Mesenchymal stem cell (in vitro differentiated cells and primary cell): ENCODE measurements at regions not wholly inside any gene's neighbourhood (a gene's known extent, or its start where the extent isn't known, plus 50 kb on each side); places are given as distances from the start of the nearest gene placed in this dataset.

Experiments used
- DNase-seq: peaks from one replicate; pipeline ENCODE4 v3.0.0-alpha.2; 2013
- H2AFZ ChIP-seq: one replicate; pipeline ENCODE4 v1.6.1; 2013; ENCODE audit warnings: low read depth, mild to moderate bottlenecking, control low read depth, inconsistent platforms, low read length, moderate library complexity
- H2AK5ac ChIP-seq: 2 replicates; pipeline ENCODE4 v1.6.1; 2013; ENCODE audit warnings: low read length, moderate library complexity, mild to moderate bottlenecking, inconsistent platforms; ENCODE audit not compliant: severe bottlenecking
- H2BK120ac ChIP-seq: one replicate; pipeline ENCODE4 v1.6.1; 2013; ENCODE audit warnings: low read depth, mild to moderate bottlenecking, inconsistent platforms, low read length, moderate library complexity
- H2BK12ac ChIP-seq, 2 experiments: one replicate each; pipeline ENCODE4 v1.6.1; 2013; ENCODE audit warnings: inconsistent platforms in 2 of 2, low read length in 2 of 2, mild to moderate bottlenecking in 2 of 2, moderate library complexity in 2 of 2, control low read depth in 1 of 2
- H2BK15ac ChIP-seq: one replicate; pipeline ENCODE4 v1.6.1; 2013; ENCODE audit warnings: mild to moderate bottlenecking, low read depth, inconsistent platforms; ENCODE audit not compliant: poor library complexity, severe bottlenecking
- H2BK5ac ChIP-seq: 2 replicates; pipeline ENCODE4 v1.6.1; 2013; ENCODE audit warnings: low read depth, mild to moderate bottlenecking, low read length, control low read depth, inconsistent platforms; ENCODE audit not compliant: poor library complexity, severe bottlenecking
- H3K14ac ChIP-seq, 2 experiments: one replicate each; pipeline ENCODE4 v1.6.1; 2013; ENCODE audit warnings: inconsistent platforms in 2 of 2, low read length in 2 of 2, control low read depth in 1 of 2, mild to moderate bottlenecking in 1 of 2, moderate library complexity in 1 of 2
- H3K18ac ChIP-seq, 2 experiments: one replicate each; pipeline ENCODE4 v1.6.1; 2013; ENCODE audit warnings: inconsistent platforms in 2 of 2, low read length in 2 of 2, control low read depth in 1 of 2, low read depth in 1 of 2, mild to moderate bottlenecking in 1 of 2
- H3K23ac ChIP-seq, 2 experiments: one replicate each; pipeline ENCODE4 v1.6.1; 2013; ENCODE audit warnings: inconsistent platforms in 2 of 2, low read length in 2 of 2, mild to moderate bottlenecking in 2 of 2, moderate library complexity in 2 of 2, control low read depth in 1 of 2
- H3K27ac ChIP-seq: 2 replicates; pipeline ENCODE4 v1.5.1; 2013; ENCODE audit warnings: mild to moderate bottlenecking, moderate library complexity, low read length, control low read depth, inconsistent platforms; ENCODE audit not compliant: poor library complexity, severe bottlenecking
- H3K27me3 ChIP-seq, 2 experiments: 2 replicates each; pipeline versions ENCODE4 v1.6.1 to v1.7.0; 2013; ENCODE audit warnings: low read length in 2 of 2, mild to moderate bottlenecking in 2 of 2, moderate library complexity in 2 of 2, control low read depth in 1 of 2, inconsistent platforms in 1 of 2; ENCODE audit not compliant: control insufficient read depth in 1 of 2, insufficient read depth in 1 of 2
- H3K36me3 ChIP-seq, 2 experiments: 2 replicates each; pipeline versions ENCODE4 v1.6.1 to v1.7.0; 2013; ENCODE audit warnings: low read length in 2 of 2, control low read depth in 1 of 2, inconsistent platforms in 1 of 2, low read depth in 1 of 2, mild to moderate bottlenecking in 1 of 2; ENCODE audit not compliant: insufficient read depth in 2 of 2, control insufficient read depth in 1 of 2
- H3K4ac ChIP-seq, 2 experiments: one replicate each; pipeline ENCODE4 v1.6.1; 2013; ENCODE audit warnings: inconsistent platforms in 2 of 2, low read length in 2 of 2, mild to moderate bottlenecking in 2 of 2, moderate library complexity in 2 of 2, control low read depth in 1 of 2, low read depth in 1 of 2
- H3K4me1 ChIP-seq: 2 replicates; pipeline ENCODE4 v1.6.1; 2013; ENCODE audit warnings: low read depth, low read length, control low read depth; ENCODE audit not compliant: control insufficient read depth, insufficient read depth
- H3K4me2 ChIP-seq: 2 replicates; pipeline ENCODE4 v1.6.1; 2013; ENCODE audit warnings: low read length, mild to moderate bottlenecking, inconsistent platforms; ENCODE audit not compliant: poor library complexity, severe bottlenecking
- H3K4me3 ChIP-seq, 2 experiments: 2 replicates each; pipeline versions ENCODE4 v1.5.1 to v1.7.0; 2013; ENCODE audit warnings: low read length in 2 of 2, mild to moderate bottlenecking in 2 of 2, control low read depth in 1 of 2, low read depth in 1 of 2; ENCODE audit not compliant: insufficient read depth in 1 of 2
- H3K79me1 ChIP-seq: replicated peaks from 2 replicates; pipeline ENCODE4 v1.6.1; 2013; ENCODE audit warnings: mild to moderate bottlenecking, control low read depth, low read length, inconsistent platforms; ENCODE audit not compliant: poor library complexity, severe bottlenecking
- H3K9ac ChIP-seq: 2 replicates; pipeline ENCODE4 v1.7.0; 2013; ENCODE audit warnings: mild to moderate bottlenecking, low read length, moderate library complexity
- H3K9me3 ChIP-seq: 2 replicates; pipeline ENCODE4 v1.7.0; 2013; ENCODE audit warnings: mild to moderate bottlenecking, low read length; ENCODE audit not compliant: control insufficient read depth
- H4K8ac ChIP-seq: one replicate; pipeline ENCODE4 v1.6.1; 2013; ENCODE audit warnings: inconsistent platforms, mild to moderate bottlenecking, low read length, moderate library complexity
- H4K91ac ChIP-seq: one replicate; pipeline ENCODE4 v1.6.1; 2013; ENCODE audit warnings: mild to moderate bottlenecking, low read length, inconsistent platforms
- WGBS: methylation state at CpG from one replicate; pipeline ENCODE4 v1.1.7; 2013; ENCODE audit warnings: mixed read lengths; 5-methylcytosine and 5-hydroxymethylcytosine counted together

DNA sequence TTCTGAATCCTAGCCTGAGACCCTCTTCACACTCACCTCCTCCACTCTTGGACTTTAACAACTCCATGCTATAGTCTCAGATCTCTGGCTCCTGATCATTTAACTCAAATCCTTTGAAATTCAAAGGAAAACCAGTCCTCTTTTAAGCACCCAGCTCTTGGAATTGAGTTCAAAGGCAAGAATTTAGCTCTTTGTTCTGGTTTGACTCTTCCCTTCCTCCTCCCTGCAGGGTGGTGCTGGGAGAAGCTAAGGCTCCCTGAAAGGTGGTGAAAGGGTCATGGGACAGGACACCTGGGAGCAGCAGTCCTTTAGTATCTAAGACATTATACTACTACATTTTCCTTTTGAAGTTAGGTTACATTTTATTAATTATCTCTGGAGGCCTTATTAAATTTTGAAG is 259.4 kb downstream of the CCSER2 start:
- Histone ChIP-seq H3K4me1 (peaks cover 2% of the 10 kb centered on the region), H3K27ac (no peak overlapping the region), H2AFZ (no peak overlapping the region), H3K14ac (no peak overlapping the region), H3K18ac (no peak overlapping the region), H4K91ac (no peak overlapping the region), H3K36me3 (no peaks in the 10 kb centered on the region), H2BK5ac (no peak overlapping the region), H3K4me2 (no peak overlapping the region), H2BK15ac (no peak overlapping the region), H4K8ac (no peak overlapping the region), H3K9me3 (no peaks in the 10 kb centered on the region), H3K27me3 (no peaks in the 10 kb centered on the region), H3K9ac (no peak overlapping the region), H3K4me3 (no peak overlapping the region), H3K23ac (no peak overlapping the region), H3K79me1 (no peaks in the 10 kb centered on the region), H2BK12ac (no peak overlapping the region), H2AK5ac (no peak overlapping the region), H2BK120ac (no peak overlapping the region), H3K4ac (no peak overlapping the region)
- no peak for DNase-seq

DNA sequence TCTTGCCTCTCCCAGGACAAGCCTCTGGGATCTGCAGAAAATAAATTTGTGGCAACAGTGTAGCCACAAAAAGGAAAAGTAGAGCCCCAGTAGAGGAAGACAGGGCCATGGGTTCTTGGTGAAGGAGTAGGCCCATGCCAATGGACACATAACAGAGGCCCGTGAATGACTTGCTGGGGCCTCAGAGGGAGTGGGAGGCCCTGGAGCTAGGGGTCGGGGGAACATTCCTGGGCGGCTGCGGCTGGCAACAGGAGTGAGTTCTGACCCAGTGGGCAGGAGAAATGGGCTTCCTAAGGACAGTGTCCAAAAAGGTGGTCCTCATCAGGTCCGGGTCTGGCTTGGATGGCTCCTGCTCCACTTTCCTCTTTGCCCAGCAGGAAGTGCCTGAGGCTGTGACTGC is 260.0 kb downstream of the CCSER2 start:
- Histone ChIP-seq H2BK12ac (no peak overlapping the region), H3K27ac (no peak overlapping the region), H2BK5ac (no peak overlapping the region), H3K9me3 (no peaks in the 10 kb centered on the region), H2AK5ac (no peak overlapping the region), H2BK120ac (no peak overlapping the region), H3K4me2 (no peak overlapping the region), H3K18ac (no peak overlapping the region), H3K23ac (no peak overlapping the region), H3K4me1 (peaks cover 2% of the 10 kb centered on the region), H2BK15ac (no peak overlapping the region), H3K79me1 (no peaks in the 10 kb centered on the region), H3K27me3 (no peaks in the 10 kb centered on the region), H3K36me3 (no peaks in the 10 kb centered on the region), H3K4me3 (no peak overlapping the region), H3K4ac (no peak overlapping the region), H4K8ac (no peak overlapping the region), H2AFZ (no peak overlapping the region), H3K9ac (no peak overlapping the region), H3K14ac (no peak overlapping the region), H4K91ac (no peak overlapping the region)
- DNase-seq = no peak
- WGBS = 75% methylated on average over 5 of the region's 5 CpGs

DNA sequence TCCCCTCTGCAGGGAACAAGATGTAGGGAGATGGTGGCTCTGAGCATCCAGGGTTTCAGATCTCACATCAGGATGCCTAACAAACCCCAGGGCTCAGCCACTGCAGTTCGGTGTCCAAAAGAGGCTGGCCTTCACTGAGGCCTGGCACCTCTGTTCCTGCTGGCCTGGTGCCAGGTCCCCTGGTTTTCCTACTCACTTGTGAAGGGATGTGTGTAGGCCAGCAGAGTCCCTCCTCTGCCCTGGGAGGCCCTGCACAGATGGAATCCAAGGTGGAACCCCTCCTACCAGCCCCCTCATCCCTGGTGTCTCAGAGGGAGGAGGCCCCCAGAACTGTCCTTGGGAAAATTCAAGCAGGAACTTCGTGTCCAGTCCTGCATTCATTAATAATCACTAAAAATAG is 260.6 kb downstream of the CCSER2 start:
- Histone ChIP-seq H3K18ac (no peak overlapping the region), H3K4me1 (peaks cover 2% of the 10 kb centered on the region), H3K27me3 (no peaks in the 10 kb centered on the region), H3K14ac (no peak overlapping the region), H3K9me3 (no peaks in the 10 kb centered on the region), H3K4me3 (no peak overlapping the region), H2BK120ac (no peak overlapping the region), H3K4ac (no peak overlapping the region), H2BK15ac (no peak overlapping the region), H3K27ac (no peak overlapping the region), H2BK5ac (no peak overlapping the region), H2AFZ (no peak overlapping the region), H3K4me2 (no peak overlapping the region), H2AK5ac (no peak overlapping the region), H4K91ac (no peak overlapping the region), H3K36me3 (no peaks in the 10 kb centered on the region), H3K23ac (no peak overlapping the region), H3K9ac (no peak overlapping the region), H3K79me1 (no peaks in the 10 kb centered on the region), H4K8ac (no peak overlapping the region), H2BK12ac (no peak overlapping the region)
- 25% methylated on average over 2 of the region's 2 CpGs for WGBS
- DNase-seq = no peak

DNA sequence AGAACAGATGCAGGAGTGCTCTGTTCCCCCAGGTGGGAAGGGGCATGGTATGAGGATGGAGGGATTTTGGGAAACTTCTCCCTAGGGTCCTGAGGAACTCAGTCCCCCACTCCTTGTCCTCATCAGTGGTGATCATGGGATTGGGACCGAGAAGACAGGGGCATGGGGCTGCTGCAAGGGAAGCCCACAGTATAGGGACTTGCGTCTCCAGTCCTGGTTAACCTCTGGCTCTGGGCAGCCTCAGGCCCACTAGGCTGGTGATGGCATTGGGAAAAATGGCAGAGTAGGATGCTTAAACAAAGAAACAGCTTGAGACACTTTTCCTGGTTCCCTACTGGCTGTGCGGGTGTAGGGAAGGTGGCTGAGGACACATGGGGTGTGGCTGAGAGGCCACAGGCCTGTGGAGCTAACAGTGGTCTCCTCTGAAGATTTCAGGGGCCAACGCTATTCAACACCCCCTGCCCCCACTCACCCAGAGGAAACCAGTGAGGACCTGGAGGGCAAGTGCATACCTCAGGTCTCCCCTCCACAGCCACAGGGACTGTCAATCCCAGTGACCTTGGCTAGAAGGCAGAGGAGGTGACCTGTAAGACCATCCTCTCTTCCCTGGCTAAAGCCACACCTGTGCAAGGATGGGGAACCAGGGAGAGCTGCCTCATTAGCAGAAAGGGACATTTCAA is 261.3 kb downstream of the CCSER2 start:
- H2BK15ac ChIP-seq = no peak overlapping the region
- H3K18ac ChIP-seq = no peak overlapping the region
- H3K36me3 ChIP-seq = no peaks in the 10 kb centered on the region
- H2AK5ac ChIP-seq = no peak overlapping the region
- no peak overlapping the region for H2BK12ac ChIP-seq
- no peak overlapping the region for H2BK120ac ChIP-seq
- H4K91ac ChIP-seq = no peak overlapping the region
- DNase-seq = no peak
- H2BK5ac ChIP-seq = no peak overlapping the region
- H3K23ac ChIP-seq = no peak overlapping the region
- H4K8ac ChIP-seq = no peak overlapping the region
- no peaks in the 10 kb centered on the region for H3K9me3 ChIP-seq
- peaks cover 2% of the 10 kb centered on the region for H3K4me1 ChIP-seq
- no peak overlapping the region for H3K4me2 ChIP-seq
- H3K27ac ChIP-seq = no peak overlapping the region
- no peak overlapping the region for H3K14ac ChIP-seq
- H3K9ac ChIP-seq = no peak overlapping the region
- WGBS = 83% methylated on average over 4 of the region's 4 CpGs
- H3K4ac ChIP-seq = no peak overlapping the region
- H2AFZ ChIP-seq = no peak overlapping the region
- no peaks in the 10 kb centered on the region for H3K79me1 ChIP-seq
- no peaks in the 10 kb centered on the region for H3K27me3 ChIP-seq
- no peak overlapping the region for H3K4me3 ChIP-seq
